ENCODE measurements at regions not wholly inside any gene's neighbourhood (a gene's known extent, or its start where the extent isn't known, plus 50 kb on each side); places are given as distances from the start of the nearest gene placed in this dataset.
"Not testable (repeated sequence)": the region's sequence is repeated elsewhere in the genome, so short reads cannot be mapped to it uniquely, and the experiment has no call there.

- DNase-seq: no peak
These were observed 658.7 kb downstream of the JRKL start for GRCh38 chr11:97048481-97048880.

- no peak for DNase-seq
These were observed 670.4 kb downstream of the JRKL start for GRCh38 chr11:97060184-97060583.

GRCh38 chr11:97069160-97069559 is 679.3 kb downstream of the JRKL start:
- no peak for DNase-seq

- DNase-seq: no peak
These were observed 682.6 kb downstream of the JRKL start for GRCh38 chr11:97072420-97072819.

GRCh38 chr11:97076666-97077065 is 686.9 kb downstream of the JRKL start:
- DNase-seq: not testable (repeated sequence)

GRCh38 chr11:97078443-97078842 is 688.6 kb downstream of the JRKL start:
- DNase-seq: no peak

GRCh38 chr11:97079244-97079643 is 689.4 kb downstream of the JRKL start:
- no peak for DNase-seq

GRCh38 chr11:97087419-97087818 is 697.6 kb downstream of the JRKL start:
- no peak for DNase-seq

- DNase-seq: no peak
These were observed 703.0 kb downstream of the JRKL start for GRCh38 chr11:97092823-97093222.

GRCh38 chr11:97102180-97102579 is 712.4 kb downstream of the JRKL start:
- not testable (repeated sequence) for DNase-seq

GRCh38 chr11:97107604-97108003 is 717.8 kb downstream of the JRKL start:
- no peak for DNase-seq

GRCh38 chr11:97109078-97109477 is 719.3 kb downstream of the JRKL start:
- no peak for DNase-seq

GRCh38 chr11:97110376-97110775 is 720.6 kb downstream of the JRKL start:
- DNase-seq: no peak

- no peak for DNase-seq
These were observed 721.7 kb downstream of the JRKL start for GRCh38 chr11:97111559-97111958.

GRCh38 chr11:97118614-97119200 is 728.9 kb downstream of the JRKL start:
- DNase-seq: no peak

GRCh38 chr11:97123237-97123636 is 733.4 kb downstream of the JRKL start:
- DNase-seq: no peak

- DNase-seq: no peak
These were observed 746.3 kb downstream of the JRKL start for GRCh38 chr11:97136067-97136466.

- DNase-seq: no peak
These were observed 751.2 kb downstream of the JRKL start for GRCh38 chr11:97140885-97141494.

GRCh38 chr11:97143463-97143862 is 753.6 kb downstream of the JRKL start:
- DNase-seq: no peak

- no peak for DNase-seq
These were observed 759.9 kb downstream of the JRKL start for GRCh38 chr11:97149741-97150140.

GRCh38 chr11:97157221-97157740 is 767.5 kb downstream of the JRKL start:
- no peak for DNase-seq

GRCh38 chr11:97158243-97158642 is 768.4 kb downstream of the JRKL start:
- no peak for DNase-seq

GRCh38 chr11:97163631-97164191 is 773.9 kb downstream of the JRKL start:
- DNase-seq: no peak

All from CD4-positive, alpha-beta T cell treated with Interleukin-4 for 1 hour (primary cell).